NCI-H226 (cell line): ENCODE measurements at regions not wholly inside any gene's neighbourhood (a gene's known extent, or its start where the extent isn't known, plus 50 kb on each side); places are given as distances from the start of the nearest gene placed in this dataset.

Experiments used
- DNase-seq: peaks from one replicate; pipeline ENCODE4 v3.0.0-alpha.2; 2015

GRCh38 chr4:104969394-104970082 lies 177.1 kb upstream of the TET2 start:
- no peak for DNase-seq

- DNase-seq, result no peak
These were observed 175.2 kb upstream of the TET2 start for GRCh38 chr4:104971462-104971861.

- DNase-seq, result no peak
These were observed 173.0 kb upstream of the TET2 start for GRCh38 chr4:104973708-104974107.

- no peak for DNase-seq
These were observed 171.1 kb upstream of the TET2 start for GRCh38 chr4:104975617-104976016.

GRCh38 chr4:104976262-104976661 lies 170.4 kb upstream of the TET2 start:
- DNase-seq, result no peak

GRCh38 chr4:104979083-104979760 lies 167.5 kb upstream of the TET2 start:
- no peak for DNase-seq

- DNase-seq, result no peak
These were observed 163.0 kb upstream of the TET2 start for GRCh38 chr4:104983615-104984179.

- DNase-seq, result no peak
These were observed 160.4 kb upstream of the TET2 start for GRCh38 chr4:104986306-104986705.

GRCh38 chr4:104989371-104989770 lies 157.3 kb upstream of the TET2 start:
- DNase-seq, result peak; percentile 66

GRCh38 chr4:105002278-105002677 lies 144.4 kb upstream of the TET2 start:
- no peak for DNase-seq

- no peak for DNase-seq
These were observed 132.4 kb upstream of the TET2 start for GRCh38 chr4:105014234-105014633.

GRCh38 chr4:105014635-105015034 lies 132.0 kb upstream of the TET2 start:
- no peak for DNase-seq

GRCh38 chr4:105015750-105016149 lies 130.9 kb upstream of the TET2 start:
- DNase-seq, result no peak

GRCh38 chr4:105022811-105023667 lies 123.6 kb upstream of the TET2 start:
- peak; percentile 92 for DNase-seq

- no peak for DNase-seq
These were observed 123.0 kb upstream of the TET2 start for GRCh38 chr4:105023668-105024055.

- no peak for DNase-seq
These were observed 121.2 kb upstream of the TET2 start for GRCh38 chr4:105025263-105026017.

- no peak for DNase-seq
These were observed 109.7 kb upstream of the TET2 start for GRCh38 chr4:105036991-105037390.

GRCh38 chr4:105042451-105042850 lies 104.2 kb upstream of the TET2 start:
- DNase-seq, result no peak

- peak; percentile 47 for DNase-seq
These were observed 95.8 kb upstream of the TET2 start for GRCh38 chr4:105050896-105051295.

- DNase-seq, result no peak
These were observed 89.1 kb upstream of the TET2 start for GRCh38 chr4:105057370-105058105.

- peak; percentile 81 for DNase-seq
These were observed 88.4 kb upstream of the TET2 start for GRCh38 chr4:105058177-105058812.
